Vagina (tissue), 2 donors: ENCODE measurements at regions not wholly inside any gene's neighbourhood (a gene's known extent, or its start where the extent isn't known, plus 50 kb on each side); places are given as distances from the start of the nearest gene placed in this dataset.

ENCODE experiments used
- DNase-seq, 2 donors: peaks; one replicate each; pipeline ENCODE4 v3.0.0-alpha.2; 2017; ENCODE audit errors: extremely low spot score in 2 of 2
- H3K27ac ChIP-seq: fragments of 200-600 bp; sonication (generic); one replicate; pipeline ENCODE4 v1.5.1; 2019
- H3K27me3 ChIP-seq: fragments of 200-600 bp; sonication (generic); one replicate; pipeline ENCODE4 v1.5.1; 2019
- H3K36me3 ChIP-seq, 2 donors: fragments of 200-600 bp; sonication (generic); one replicate each; pipeline ENCODE4 v1.5.1; 2017 to 2019
- H3K4me1 ChIP-seq: fragments of 200-600 bp; sonication (generic); one replicate; pipeline ENCODE4 v1.5.1; 2019
- H3K4me3 ChIP-seq, 2 donors: fragments of 200-600 bp; sonication (generic); 1 replicate in 1 of 2; 2 replicates in 1 of 2; pipeline ENCODE4 v1.5.1; 2016 to 2019
- H3K9me3 ChIP-seq: fragments of 200-600 bp; sonication (generic); one replicate; pipeline ENCODE4 v1.5.1; 2019
- POLR2A ChIP-seq, 2 donors: fragments of 450-650 bp; IDR thresholded peaks; one replicate each; pipeline ENCODE4 v1.6.1; 2017; ENCODE audit warnings: antibody characterized with exemption in 2 of 2, mild to moderate bottlenecking in 2 of 2, moderate library complexity in 2 of 2
- POLR2AphosphoS5 ChIP-seq, 2 donors: sonication (generic); formaldehyde crosslinking; IDR thresholded peaks; one replicate each; pipeline ENCODE4 v1.9.0; 2017; ENCODE audit warnings: antibody characterized with exemption in 2 of 2, mild to moderate bottlenecking in 2 of 2, low read depth in 1 of 2; ENCODE audit not compliant: insufficient read depth in 1 of 2
- intact Hi-C: fragments of 100-400 bp; cut with DNase I; formaldehyde crosslinking; loops from one replicate; pipeline ENCODE4 v1.15.1; 2023
- TF ChIP-seq, protein P1 (sequence below), 3 experiments: fragments of 450-650 bp in 2 of 3; fragments of 200-600 bp in 1 of 3; sonication (generic) in 1 of 3; IDR thresholded peaks; one replicate each; pipeline ENCODE4 v1.5.1; 2017 to 2019; ENCODE audit warnings: antibody characterized with exemption in 3 of 3, mild to moderate bottlenecking in 2 of 3, moderate library complexity in 2 of 3

DNA sequence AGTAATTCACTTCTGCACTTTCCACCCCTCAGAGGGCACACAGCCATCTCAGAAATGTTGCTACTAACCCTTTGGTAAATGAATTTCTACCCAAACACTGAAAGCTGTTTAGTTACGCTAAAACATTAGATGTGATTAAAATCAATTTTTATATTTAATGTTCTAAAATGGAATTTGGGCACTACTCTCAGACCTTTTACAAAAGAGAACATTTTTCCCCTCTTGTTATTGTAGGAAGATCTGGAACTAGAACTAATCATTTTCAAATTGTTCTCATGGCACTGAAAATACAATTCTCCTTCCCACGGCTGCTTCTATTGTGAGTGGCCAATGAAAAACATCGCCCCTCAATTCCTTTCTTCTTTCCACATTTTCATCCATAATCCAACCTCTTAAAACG is 627.4 kb downstream of the CDH26 start:
- intact Hi-C loops = no loop called here
- Histone ChIP-seq H3K9me3 (no peaks in the 10 kb centered on the region), H3K4me1 (peaks cover 13% of the 10 kb centered on the region), H3K4me3 (no peak overlapping the region), H3K27me3 (no peaks in the 10 kb centered on the region), H3K27ac (no peak overlapping the region), H3K36me3 (no peaks in the 10 kb centered on the region)
- DNase-seq = peak in 1 of 2 donors; percentile 6
- TF ChIP-seq POLR2A (IDR thresholded peaks at IDR 0.05) (no peak), POLR2AphosphoS5 (IDR thresholded peaks at IDR 0.05; ENCODE audit: insufficient read depth in 1 of 2, low read depth in 1 of 2) (no peak)
- TF ChIP-seq, protein P1, sequence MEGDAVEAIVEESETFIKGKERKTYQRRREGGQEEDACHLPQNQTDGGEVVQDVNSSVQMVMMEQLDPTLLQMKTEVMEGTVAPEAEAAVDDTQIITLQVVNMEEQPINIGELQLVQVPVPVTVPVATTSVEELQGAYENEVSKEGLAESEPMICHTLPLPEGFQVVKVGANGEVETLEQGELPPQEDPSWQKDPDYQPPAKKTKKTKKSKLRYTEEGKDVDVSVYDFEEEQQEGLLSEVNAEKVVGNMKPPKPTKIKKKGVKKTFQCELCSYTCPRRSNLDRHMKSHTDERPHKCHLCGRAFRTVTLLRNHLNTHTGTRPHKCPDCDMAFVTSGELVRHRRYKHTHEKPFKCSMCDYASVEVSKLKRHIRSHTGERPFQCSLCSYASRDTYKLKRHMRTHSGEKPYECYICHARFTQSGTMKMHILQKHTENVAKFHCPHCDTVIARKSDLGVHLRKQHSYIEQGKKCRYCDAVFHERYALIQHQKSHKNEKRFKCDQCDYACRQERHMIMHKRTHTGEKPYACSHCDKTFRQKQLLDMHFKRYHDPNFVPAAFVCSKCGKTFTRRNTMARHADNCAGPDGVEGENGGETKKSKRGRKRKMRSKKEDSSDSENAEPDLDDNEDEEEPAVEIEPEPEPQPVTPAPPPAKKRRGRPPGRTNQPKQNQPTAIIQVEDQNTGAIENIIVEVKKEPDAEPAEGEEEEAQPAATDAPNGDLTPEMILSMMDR (IDR thresholded peaks at IDR 0.05) = no peak

GRCh38 chr20:60586269-60587050 is 628.2 kb downstream of the CDH26 start:
- peak in 1 of 2 donors; percentile 85 for DNase-seq
- Histone ChIP-seq H3K4me1 (peaks cover 13% of the 10 kb centered on the region), H3K9me3 (no peaks in the 10 kb centered on the region), H3K27me3 (no peaks in the 10 kb centered on the region), H3K36me3 (no peaks in the 10 kb centered on the region), H3K27ac (no peak overlapping the region), H3K4me3 (no peak overlapping the region)
- TF ChIP-seq POLR2AphosphoS5 (IDR thresholded peaks at IDR 0.05; ENCODE audit: insufficient read depth in 1 of 2, low read depth in 1 of 2) (no peak), POLR2A (IDR thresholded peaks at IDR 0.05) (no peak)
- TF ChIP-seq, protein P1 (IDR thresholded peaks at IDR 0.05) = no peak
- intact Hi-C loops = no loop called here

DNA sequence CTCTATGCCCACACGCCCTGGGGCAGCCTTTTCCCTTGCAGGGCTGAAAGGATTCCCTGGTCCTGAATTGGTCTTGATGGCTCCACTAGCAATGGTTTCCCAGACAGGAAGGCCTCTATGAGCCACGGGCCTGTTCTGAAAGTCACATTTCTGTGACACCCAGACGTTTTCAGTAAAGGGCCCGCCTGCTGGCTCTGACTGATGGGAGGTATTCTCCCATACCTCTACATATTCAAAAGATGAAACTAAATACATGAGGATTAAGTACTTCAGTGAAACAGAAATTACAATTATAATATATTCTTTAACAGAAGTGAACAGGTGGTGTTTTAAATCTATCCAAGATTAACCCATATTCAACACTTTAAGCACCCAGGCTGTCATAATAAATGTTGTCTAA is 629.8 kb downstream of the CDH26 start:
- H3K4me3 ChIP-seq = no peak overlapping the region
- intact Hi-C loops = no loop called here
- no peaks in the 10 kb centered on the region for H3K36me3 ChIP-seq
- no peaks in the 10 kb centered on the region for H3K27me3 ChIP-seq
- H3K9me3 ChIP-seq = no peaks in the 10 kb centered on the region
- H3K4me1 ChIP-seq = peaks cover 13% of the 10 kb centered on the region
- DNase-seq = peak in 1 of 2 donors; percentile 32
- no peak overlapping the region for H3K27ac ChIP-seq
- TF ChIP-seq POLR2A (IDR thresholded peaks at IDR 0.05) (no peak), POLR2AphosphoS5 (IDR thresholded peaks at IDR 0.05; ENCODE audit: insufficient read depth in 1 of 2, low read depth in 1 of 2) (no peak)
- TF ChIP-seq, protein P1 (IDR thresholded peaks at IDR 0.05) = no peak

DNA sequence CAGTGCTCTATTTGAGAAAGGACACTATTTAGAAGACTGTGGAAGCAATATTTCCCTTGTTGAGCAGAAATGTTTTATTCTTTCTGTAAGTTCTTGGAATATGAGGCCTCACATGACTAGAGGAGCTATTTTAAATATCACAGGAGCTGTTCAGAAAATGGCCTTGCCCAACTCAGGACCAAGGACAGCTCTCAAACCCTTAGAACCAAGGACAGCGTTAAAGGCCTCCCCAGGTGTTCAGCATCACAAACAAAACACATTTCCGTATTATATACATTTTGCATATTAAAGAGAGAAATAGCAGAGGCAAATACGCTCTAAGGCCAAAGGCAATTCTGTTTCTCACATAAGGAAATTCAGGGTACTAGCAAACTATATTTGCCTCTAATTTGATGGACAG is 631.4 kb downstream of the CDH26 start:
- Histone ChIP-seq H3K36me3 (no peaks in the 10 kb centered on the region), H3K9me3 (no peaks in the 10 kb centered on the region), H3K4me3 (no peak overlapping the region), H3K4me1 (peaks cover 13% of the 10 kb centered on the region), H3K27me3 (no peaks in the 10 kb centered on the region), H3K27ac (no peak overlapping the region)
- peak in 1 of 2 donors; percentile 1 for DNase-seq
- TF ChIP-seq POLR2A (IDR thresholded peaks at IDR 0.05) (no peak), POLR2AphosphoS5 (IDR thresholded peaks at IDR 0.05; ENCODE audit: insufficient read depth in 1 of 2, low read depth in 1 of 2) (no peak)
- TF ChIP-seq, protein P1 (IDR thresholded peaks at IDR 0.05) = no peak
- intact Hi-C loops = no loop called here

- H3K4me3 ChIP-seq = no peak overlapping the region
- no peaks in the 10 kb centered on the region for H3K27me3 ChIP-seq
- peak in 1 of 2 donors; percentile 22 for DNase-seq
- H3K4me1 ChIP-seq = peaks cover 11% of the 10 kb centered on the region
- H3K9me3 ChIP-seq = no peaks in the 10 kb centered on the region
- no peaks in the 10 kb centered on the region for H3K36me3 ChIP-seq
- intact Hi-C loops = no loop called here
- no peak for TF ChIP-seq POLR2A (IDR thresholded peaks at IDR 0.05)
- TF ChIP-seq, protein P1 (IDR thresholded peaks at IDR 0.05) = no peak
- TF ChIP-seq POLR2AphosphoS5 (IDR thresholded peaks at IDR 0.05; ENCODE audit: insufficient read depth in 1 of 2, low read depth in 1 of 2) = no peak
- H3K27ac ChIP-seq = no peak overlapping the region
Measured at GRCh38 chr20:60591172-60591799, 633.1 kb downstream of the CDH26 start.
